C4-2B (cell line): ENCODE measurements at regions not wholly inside any gene's neighbourhood (a gene's known extent, or its start where the extent isn't known, plus 50 kb on each side); places are given as distances from the start of the nearest gene placed in this dataset.

Experiments used
- ZFX ChIP-seq: fragments of 450-650 bp; IDR thresholded peaks from 2 replicates; pipeline ENCODE4 v1.6.1; 2017
- TF ChIP-seq, protein P1 (sequence below): fragments of 450-650 bp; conservative IDR thresholded peaks from 2 replicates; pipeline ENCODE4 v1.5.1; 2017; ENCODE audit warnings: mild to moderate bottlenecking

DNA sequence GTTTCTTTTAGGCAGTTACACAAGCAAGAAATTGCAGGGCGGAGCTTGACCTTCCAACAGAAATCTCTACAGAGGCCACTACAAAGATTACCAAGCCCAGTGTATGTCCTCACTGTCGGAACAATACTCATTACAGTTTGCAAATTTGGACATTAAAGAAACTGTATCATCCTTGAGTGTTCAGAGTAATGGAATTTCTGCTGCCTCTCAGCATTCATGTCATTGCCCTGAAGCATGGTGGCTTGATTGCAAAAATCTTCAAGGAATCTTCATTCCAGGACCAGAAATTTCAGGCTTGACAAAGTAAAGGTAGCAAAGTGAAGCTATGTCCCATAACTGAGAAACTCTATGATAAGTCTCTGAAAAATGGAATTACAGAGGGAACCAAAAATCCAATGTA, 134.6 kb upstream of the MAP3K1 start:
- TF ChIP-seq, protein P1, sequence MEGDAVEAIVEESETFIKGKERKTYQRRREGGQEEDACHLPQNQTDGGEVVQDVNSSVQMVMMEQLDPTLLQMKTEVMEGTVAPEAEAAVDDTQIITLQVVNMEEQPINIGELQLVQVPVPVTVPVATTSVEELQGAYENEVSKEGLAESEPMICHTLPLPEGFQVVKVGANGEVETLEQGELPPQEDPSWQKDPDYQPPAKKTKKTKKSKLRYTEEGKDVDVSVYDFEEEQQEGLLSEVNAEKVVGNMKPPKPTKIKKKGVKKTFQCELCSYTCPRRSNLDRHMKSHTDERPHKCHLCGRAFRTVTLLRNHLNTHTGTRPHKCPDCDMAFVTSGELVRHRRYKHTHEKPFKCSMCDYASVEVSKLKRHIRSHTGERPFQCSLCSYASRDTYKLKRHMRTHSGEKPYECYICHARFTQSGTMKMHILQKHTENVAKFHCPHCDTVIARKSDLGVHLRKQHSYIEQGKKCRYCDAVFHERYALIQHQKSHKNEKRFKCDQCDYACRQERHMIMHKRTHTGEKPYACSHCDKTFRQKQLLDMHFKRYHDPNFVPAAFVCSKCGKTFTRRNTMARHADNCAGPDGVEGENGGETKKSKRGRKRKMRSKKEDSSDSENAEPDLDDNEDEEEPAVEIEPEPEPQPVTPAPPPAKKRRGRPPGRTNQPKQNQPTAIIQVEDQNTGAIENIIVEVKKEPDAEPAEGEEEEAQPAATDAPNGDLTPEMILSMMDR, result no peak
- TF ChIP-seq ZFX, result no peak
